HG02610 (cell line): ENCODE measurements at regions not wholly inside any gene's neighbourhood (a gene's known extent, or its start where the extent isn't known, plus 50 kb on each side); places are given as distances from the start of the nearest gene placed in this dataset.
"Not testable (repeated sequence)": the region's sequence is repeated elsewhere in the genome, so short reads cannot be mapped to it uniquely, and the experiment has no call there.

Experiments
- ATAC-seq: cut with Tn5 transposase; IDR thresholded peaks from one replicate; pipeline ENCODE4 v1.9.1; 2021; ENCODE audit warnings: mild to moderate bottlenecking, moderate library complexity; ENCODE audit not compliant: unreplicated experiment

GRCh38 chr20:60780388-60781025 lies 471.6 kb upstream of the CDH4 start:
- no peak for ATAC-seq

- no peak for ATAC-seq
Measured at GRCh38 chr20:60782959-60783625, 469.0 kb upstream of the CDH4 start.

- ATAC-seq: no peak
Measured at GRCh38 chr20:60785301-60785700, 466.8 kb upstream of the CDH4 start.

GRCh38 chr20:60785785-60786184 lies 466.3 kb upstream of the CDH4 start:
- no peak for ATAC-seq

GRCh38 chr20:60786686-60787217 lies 465.3 kb upstream of the CDH4 start:
- no peak for ATAC-seq

- no peak for ATAC-seq
Measured at GRCh38 chr20:60787276-60787675, 464.8 kb upstream of the CDH4 start.

GRCh38 chr20:60788070-60788469 lies 464.0 kb upstream of the CDH4 start:
- ATAC-seq: no peak

GRCh38 chr20:60789399-60789798 lies 462.7 kb upstream of the CDH4 start:
- ATAC-seq: no peak

- ATAC-seq: not testable (repeated sequence)
Measured at GRCh38 chr20:60790339-60790738, 461.7 kb upstream of the CDH4 start.

GRCh38 chr20:60791823-60792222 lies 460.2 kb upstream of the CDH4 start:
- ATAC-seq: no peak

- no peak for ATAC-seq
Measured at GRCh38 chr20:60792941-60793340, 459.1 kb upstream of the CDH4 start.

GRCh38 chr20:60794674-60795073 lies 457.4 kb upstream of the CDH4 start:
- ATAC-seq: no peak

GRCh38 chr20:60795651-60796050 lies 456.4 kb upstream of the CDH4 start:
- ATAC-seq: no peak

- ATAC-seq: no peak
Measured at GRCh38 chr20:60800185-60800584, 451.9 kb upstream of the CDH4 start.

GRCh38 chr20:60802676-60803075 lies 449.4 kb upstream of the CDH4 start:
- no peak for ATAC-seq

- no peak for ATAC-seq
Measured at GRCh38 chr20:60803335-60804055, 448.6 kb upstream of the CDH4 start.

GRCh38 chr20:60804240-60804917 lies 447.7 kb upstream of the CDH4 start:
- no peak for ATAC-seq

GRCh38 chr20:60804918-60805630 lies 447.0 kb upstream of the CDH4 start:
- no peak for ATAC-seq

- no peak for ATAC-seq
Measured at GRCh38 chr20:60806354-60806753, 445.7 kb upstream of the CDH4 start.

GRCh38 chr20:60806824-60807223 lies 445.2 kb upstream of the CDH4 start:
- no peak for ATAC-seq
